A549 (cell line): ENCODE measurements at regions not wholly inside any gene's neighbourhood (a gene's known extent, or its start where the extent isn't known, plus 50 kb on each side); places are given as distances from the start of the nearest gene placed in this dataset.

Experiments used
- CTCF ChIP-seq: fragments of >200 bp; sonication (Bioruptor Twin); formaldehyde crosslinking; IDR thresholded peaks from 3 replicates; pipeline ENCODE4 v1.5.1; 2016
- EP300 ChIP-seq, 2 experiments: fragments of >200 bp; sonication (Bioruptor Twin); formaldehyde crosslinking; IDR thresholded peaks; 2 replicates in 1 of 2; 3 replicates in 1 of 2; pipeline ENCODE4 v1.6.1; 2016 to 2017
- MAX ChIP-seq: IDR thresholded peaks from 2 replicates; pipeline ENCODE4 v1.6.1; 2012
- POLR2A ChIP-seq: IDR thresholded peaks from 2 replicates; pipeline ENCODE4 v1.6.1; 2012; ENCODE audit warnings: mild to moderate bottlenecking, low read length

GRCh38 chr6:126145351-126145750 is 159.0 kb downstream of the TRMT11 start:
- TF ChIP-seq CTCF (no peak), MAX (no peak), POLR2A (no peak), EP300 (IDR thresholded peaks at IDR 0.05) (no peak)
